Vagina (tissue), 2 donors: ENCODE measurements at regions not wholly inside any gene's neighbourhood (a gene's known extent, or its start where the extent isn't known, plus 50 kb on each side); places are given as distances from the start of the nearest gene placed in this dataset.

Source experiments
- DNase-seq, 2 donors: peaks; one replicate each; pipeline ENCODE4 v3.0.0-alpha.2; 2017; ENCODE audit errors: extremely low spot score in 2 of 2
- H3K27ac ChIP-seq: fragments of 200-600 bp; sonication (generic); one replicate; pipeline ENCODE4 v1.5.1; 2019
- H3K27me3 ChIP-seq: fragments of 200-600 bp; sonication (generic); one replicate; pipeline ENCODE4 v1.5.1; 2019
- H3K36me3 ChIP-seq, 2 donors: fragments of 200-600 bp; sonication (generic); one replicate each; pipeline ENCODE4 v1.5.1; 2017 to 2019
- H3K4me1 ChIP-seq: fragments of 200-600 bp; sonication (generic); one replicate; pipeline ENCODE4 v1.5.1; 2019
- H3K4me3 ChIP-seq, 2 donors: fragments of 200-600 bp; sonication (generic); 1 replicate in 1 of 2; 2 replicates in 1 of 2; pipeline ENCODE4 v1.5.1; 2016 to 2019
- H3K9me3 ChIP-seq: fragments of 200-600 bp; sonication (generic); one replicate; pipeline ENCODE4 v1.5.1; 2019
- CTCF ChIP-seq, 3 experiments: fragments of 450-650 bp in 2 of 3; fragments of 200-600 bp in 1 of 3; sonication (generic) in 1 of 3; IDR thresholded peaks; one replicate each; pipeline ENCODE4 v1.5.1; 2017 to 2019; ENCODE audit warnings: antibody characterized with exemption in 3 of 3, mild to moderate bottlenecking in 2 of 3, moderate library complexity in 2 of 3
- POLR2A ChIP-seq, 2 donors: fragments of 450-650 bp; IDR thresholded peaks; one replicate each; pipeline ENCODE4 v1.6.1; 2017; ENCODE audit warnings: antibody characterized with exemption in 2 of 2, mild to moderate bottlenecking in 2 of 2, moderate library complexity in 2 of 2
- POLR2AphosphoS5 ChIP-seq, 2 donors: sonication (generic); formaldehyde crosslinking; IDR thresholded peaks; one replicate each; pipeline ENCODE4 v1.9.0; 2017; ENCODE audit warnings: antibody characterized with exemption in 2 of 2, mild to moderate bottlenecking in 2 of 2, low read depth in 1 of 2; ENCODE audit not compliant: insufficient read depth in 1 of 2
- intact Hi-C: fragments of 100-400 bp; cut with DNase I; formaldehyde crosslinking; loops from one replicate; pipeline ENCODE4 v1.15.1; 2023

- no peak for DNase-seq
- peak overlapping the region; percentile 3 to 12 for H3K4me3 ChIP-seq
- peaks cover 13% of the 10 kb centered on the region for H3K4me1 ChIP-seq
- no peak overlapping the region for H3K27ac ChIP-seq
- H3K27me3 ChIP-seq: no peaks in the 10 kb centered on the region
- no peaks in the 10 kb centered on the region for H3K36me3 ChIP-seq
- intact Hi-C loops: no loop called here
- H3K9me3 ChIP-seq: no peaks in the 10 kb centered on the region
- TF ChIP-seq POLR2AphosphoS5 (IDR thresholded peaks at IDR 0.05; ENCODE audit: insufficient read depth in 1 of 2, low read depth in 1 of 2): no peak
- no peak for TF ChIP-seq CTCF (IDR thresholded peaks at IDR 0.05)
- TF ChIP-seq POLR2A (IDR thresholded peaks at IDR 0.05): no peak
Measured at GRCh38 chr6:22954749-22955385, 385.5 kb downstream of the HDGFL1 start.

DNA sequence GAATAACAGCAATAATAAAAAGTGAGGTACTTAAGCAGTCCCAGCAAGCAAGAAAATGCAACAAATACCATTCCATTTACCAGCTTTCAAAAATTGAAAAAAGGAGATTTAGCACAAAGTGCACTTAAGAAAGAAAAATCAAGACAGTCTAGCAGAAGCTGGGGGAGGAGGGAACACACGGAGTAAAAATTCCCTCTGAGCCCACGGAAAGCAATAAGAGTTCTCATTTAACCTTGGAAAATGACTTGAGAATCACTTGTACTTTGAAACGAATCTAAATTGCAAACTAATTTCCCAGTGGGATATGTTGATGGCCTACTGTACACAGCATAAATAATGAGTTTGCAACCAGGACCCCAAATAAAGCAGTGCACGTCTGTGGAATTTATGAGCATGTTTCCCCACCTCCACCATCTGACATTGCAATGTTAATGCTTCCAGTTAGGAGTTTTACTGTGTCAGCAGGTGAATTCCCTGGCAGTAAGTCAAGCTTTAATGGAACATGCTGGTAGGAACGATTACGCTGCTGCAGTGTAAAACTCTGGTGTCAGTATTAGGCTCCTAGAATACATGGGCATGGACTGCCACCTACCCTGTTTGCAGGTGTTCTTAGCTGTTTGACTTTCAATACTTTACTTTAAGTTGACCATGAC is 386.8 kb downstream of the HDGFL1 start:
- intact Hi-C loops: no loop called here
- Histone ChIP-seq H3K27me3 (no peaks in the 10 kb centered on the region), H3K27ac (no peak overlapping the region), H3K9me3 (no peaks in the 10 kb centered on the region), H3K36me3 (no peaks in the 10 kb centered on the region), H3K4me3 (no peak overlapping the region), H3K4me1 (peaks cover 13% of the 10 kb centered on the region)
- DNase-seq: no peak
- peak in 1 of 2 donors; percentile 50 for TF ChIP-seq POLR2AphosphoS5 (IDR thresholded peaks at IDR 0.05; ENCODE audit: insufficient read depth in 1 of 2, low read depth in 1 of 2)
- TF ChIP-seq POLR2A (IDR thresholded peaks at IDR 0.05): no peak

- DNase-seq: no peak
- Histone ChIP-seq H3K4me1 (peaks cover 13% of the 10 kb centered on the region), H3K36me3 (no peaks in the 10 kb centered on the region), H3K4me3 (no peak overlapping the region), H3K27me3 (no peaks in the 10 kb centered on the region), H3K27ac (no peak overlapping the region), H3K9me3 (no peaks in the 10 kb centered on the region)
- no peak for TF ChIP-seq POLR2A (IDR thresholded peaks at IDR 0.05)
- intact Hi-C loops: no loop called here
Measured at GRCh38 chr6:22958677-22959076, 389.3 kb downstream of the HDGFL1 start.

GRCh38 chr6:22959571-22959970 is 390.2 kb downstream of the HDGFL1 start:
- no peak for TF ChIP-seq CTCF (IDR thresholded peaks at IDR 0.05)
- TF ChIP-seq POLR2AphosphoS5 (IDR thresholded peaks at IDR 0.05; ENCODE audit: insufficient read depth in 1 of 2, low read depth in 1 of 2): no peak
- no peak for TF ChIP-seq POLR2A (IDR thresholded peaks at IDR 0.05)
- no peak overlapping the region for H3K4me3 ChIP-seq
- no peak overlapping the region for H3K27ac ChIP-seq
- H3K9me3 ChIP-seq: no peaks in the 10 kb centered on the region
- H3K4me1 ChIP-seq: peaks cover 12% of the 10 kb centered on the region
- no peak for DNase-seq
- H3K27me3 ChIP-seq: no peaks in the 10 kb centered on the region
- intact Hi-C loops: no loop called here
- H3K36me3 ChIP-seq: no peaks in the 10 kb centered on the region

- intact Hi-C loops: no loop called here
Measured at GRCh38 chr6:22964334-22964733, 395.0 kb downstream of the HDGFL1 start.

More at GRCh38 chr6:22964334-22964733, 395.0 kb downstream of the HDGFL1 start:
- no peak overlapping the region for H3K4me3 ChIP-seq
- no peaks in the 10 kb centered on the region for H3K36me3 ChIP-seq
- H3K27me3 ChIP-seq: no peaks in the 10 kb centered on the region
- DNase-seq: no peak
- H3K4me1 ChIP-seq: no peaks in the 10 kb centered on the region
- no peaks in the 10 kb centered on the region for H3K9me3 ChIP-seq
- H3K27ac ChIP-seq: no peak overlapping the region
- TF ChIP-seq CTCF (IDR thresholded peaks at IDR 0.05) (no peak), POLR2AphosphoS5 (IDR thresholded peaks at IDR 0.05; ENCODE audit: insufficient read depth in 1 of 2, low read depth in 1 of 2) (no peak), POLR2A (IDR thresholded peaks at IDR 0.05) (no peak)
